K562 (cell line): ENCODE measurements at regions not wholly inside any gene's neighbourhood (a gene's known extent, or its start where the extent isn't known, plus 50 kb on each side); places are given as distances from the start of the nearest gene placed in this dataset.

Experiments used
- CUX1 ChIP-seq: fragments of 200-800 bp; sonication (Bioruptor generic); IDR thresholded peaks from 2 replicates; pipeline ENCODE4 v1.6.1; 2016; ENCODE audit warnings: missing genetic modification characterization, missing compliant biosample characterization
- DDX20 ChIP-seq: fragments of 450-650 bp; IDR thresholded peaks from 2 replicates; pipeline ENCODE4 v1.6.1; 2016; ENCODE audit warnings: missing genetic modification characterization, low read depth, mild to moderate bottlenecking, missing compliant biosample characterization, moderate library complexity
- HNRNPLL ChIP-seq: fragments of 200-400 bp; formaldehyde crosslinking; IDR thresholded peaks from 2 replicates; pipeline ENCODE4 v1.6.1; 2017; ENCODE audit warnings: low read length, low read depth, mild to moderate bottlenecking; ENCODE audit not compliant: poor library complexity, severe bottlenecking
- HOXB6 ChIP-seq: fragments of 250-450 bp; sonication (Bioruptor Pico); IDR thresholded peaks from 2 replicates; pipeline ENCODE4 v1.5.1; 2022; ENCODE audit warnings: mild to moderate bottlenecking, borderline replicate concordance
- NFIX ChIP-seq: fragments of 250-450 bp; sonication (Bioruptor Pico); IDR thresholded peaks from 2 replicates; pipeline ENCODE4 v1.4.0; 2020; ENCODE audit warnings: low read depth, mild to moderate bottlenecking, moderate library complexity
- PHB2 ChIP-seq: fragments of 450-650 bp; IDR thresholded peaks from 2 replicates; pipeline ENCODE4 v1.6.1; 2017; ENCODE audit warnings: low read depth
- PHTF2 ChIP-seq: fragments of 250-450 bp; sonication (Bioruptor Pico); IDR thresholded peaks from 2 replicates; pipeline ENCODE4 v1.5.0; 2021; ENCODE audit warnings: mild to moderate bottlenecking
- POLR2H ChIP-seq: IDR thresholded peaks from 2 replicates; pipeline ENCODE4 v1.6.1; 2016; ENCODE audit warnings: missing genetic modification characterization, low read depth, mild to moderate bottlenecking, control low read depth, missing compliant biosample characterization, moderate library complexity
- RBBP5 ChIP-seq: fragments of 200-600 bp; sonication (generic); IDR thresholded peaks from 2 replicates; pipeline ENCODE4 v1.6.1; 2012; ENCODE audit warnings: borderline replicate concordance, mild to moderate bottlenecking, low read length, control low read depth, inconsistent platforms; ENCODE audit not compliant: insufficient read depth, poor library complexity, severe bottlenecking
- RERE ChIP-seq: sonication (generic); formaldehyde crosslinking; IDR thresholded peaks from 2 replicates; pipeline ENCODE4 v1.8.0; 2023; ENCODE audit warnings: missing genetic modification reagents, mild to moderate bottlenecking, borderline replicate concordance
- SP1 ChIP-seq: sonication (generic); formaldehyde crosslinking; IDR thresholded peaks from 2 replicates; pipeline ENCODE4 v1.8.1; 2022; ENCODE audit warnings: mild to moderate bottlenecking, missing genetic modification reagents
- ZBTB12 ChIP-seq: fragments of 250-450 bp; sonication (Bioruptor Pico); IDR thresholded peaks from 2 replicates; pipeline ENCODE4 v1.4.0; 2020
- ZNF124 ChIP-seq: sonication (generic); formaldehyde crosslinking; IDR thresholded peaks from 2 replicates; pipeline ENCODE4 v1.8.1; 2022; ENCODE audit warnings: missing genetic modification reagents
- ZNF778 ChIP-seq: fragments of 450-650 bp; formaldehyde crosslinking; IDR thresholded peaks from 2 replicates; pipeline ENCODE4 v1.4.0; 2020; ENCODE audit warnings: mild to moderate bottlenecking, moderate library complexity

GRCh38 chr7:136076954-136077353, 99.8 kb upstream of the MTPN start (continued):
- TF ChIP-seq CUX1 (CRISPR knock-in tag) (no peak), NFIX (no peak), PHB2 (no peak), POLR2H (tag) (no peak), RERE (no peak), ZNF124 (CRISPR knock-in tag) (no peak), SP1 (CRISPR knock-in tag) (no peak), HOXB6 (CRISPR knock-in tag) (no peak), DDX20 (tag) (no peak), HNRNPLL (no peak), ZNF778 (CRISPR knock-in tag) (no peak), ZBTB12 (CRISPR knock-in tag) (no peak), RBBP5 (no peak), PHTF2 (CRISPR knock-in tag) (no peak)
